Right renal pelvis (tissue), 4 donors: ENCODE measurements at regions not wholly inside any gene's neighbourhood (a gene's known extent, or its start where the extent isn't known, plus 50 kb on each side); places are given as distances from the start of the nearest gene placed in this dataset.

Experiments
- DNase-seq, 4 donors: peaks; one replicate each; pipeline ENCODE4 v3.0.0-alpha.2; 2013; ENCODE audit warnings: low read depth in 4 of 4, low spot score in 3 of 4, missing footprints in 1 of 4

GRCh38 chr2:181332044-181332605, 125.1 kb upstream of the ITGA4 start:
- DNase-seq: no peak

- DNase-seq: no peak
These were observed 122.9 kb upstream of the ITGA4 start for GRCh38 chr2:181334158-181334826.

- DNase-seq: no peak
These were observed 116.3 kb upstream of the ITGA4 start for GRCh38 chr2:181340891-181341290.

GRCh38 chr2:181341855-181342600, 115.2 kb upstream of the ITGA4 start:
- no peak for DNase-seq

GRCh38 chr2:181348107-181348837, 108.9 kb upstream of the ITGA4 start:
- no peak for DNase-seq

GRCh38 chr2:181352158-181352557, 105.0 kb upstream of the ITGA4 start:
- DNase-seq: no peak

- DNase-seq: no peak
These were observed 102.6 kb upstream of the ITGA4 start for GRCh38 chr2:181354626-181355025.

GRCh38 chr2:181356526-181357130, 100.6 kb upstream of the ITGA4 start:
- DNase-seq: no peak

GRCh38 chr2:181357979-181358378, 99.2 kb upstream of the ITGA4 start:
- no peak for DNase-seq

GRCh38 chr2:181362561-181362960, 94.6 kb upstream of the ITGA4 start:
- no peak for DNase-seq

GRCh38 chr2:181363164-181363563, 94.0 kb upstream of the ITGA4 start:
- no peak for DNase-seq

GRCh38 chr2:181364492-181365170, 92.6 kb upstream of the ITGA4 start:
- DNase-seq: no peak

GRCh38 chr2:181366675-181367175, 90.5 kb upstream of the ITGA4 start:
- DNase-seq: no peak

GRCh38 chr2:181367411-181367810, 89.8 kb upstream of the ITGA4 start:
- DNase-seq: no peak

GRCh38 chr2:181367906-181368435, 89.2 kb upstream of the ITGA4 start:
- no peak for DNase-seq

- DNase-seq: no peak
These were observed 87.1 kb upstream of the ITGA4 start for GRCh38 chr2:181370126-181370525.

GRCh38 chr2:181371195-181371594, 86.0 kb upstream of the ITGA4 start:
- DNase-seq: no peak

GRCh38 chr2:181371782-181372645, 85.2 kb upstream of the ITGA4 start:
- DNase-seq: no peak

- no peak for DNase-seq
These were observed 84.5 kb upstream of the ITGA4 start for GRCh38 chr2:181372646-181373040.
